ENCODE measurements at regions not wholly inside any gene's neighbourhood (a gene's known extent, or its start where the extent isn't known, plus 50 kb on each side); places are given as distances from the start of the nearest gene placed in this dataset.
A peak's percentile ranks its signal among the peaks of the same experiment; 100 is the strongest.

GRCh38 chr20:39676241-39676640 is 714.1 kb downstream of the DHX35 start:
- H3K36me3 ChIP-seq (replicated peaks in 1 of 2; ENCODE audit: control insufficient read depth in 2 of 2, insufficient read depth in 2 of 2, low read length in 2 of 2) = no peaks in the 10 kb centered on the region
- H3K79me1 ChIP-seq (ENCODE audit: low read depth, low read length) = no peaks in the 10 kb centered on the region
- no peak overlapping the region for H3K4me3 ChIP-seq (ENCODE audit: low read length in 2 of 2)
- H3K27me3 ChIP-seq (ENCODE audit: control insufficient read depth in 3 of 3, insufficient read depth in 3 of 3, low read depth in 1 of 3, low read length in 3 of 3) = no peaks in the 10 kb centered on the region
- no peak overlapping the region for H3K14ac ChIP-seq (ENCODE audit: low read length)
- H3K9me3 ChIP-seq (replicated peaks in 1 of 2; ENCODE audit: control insufficient read depth in 2 of 2, insufficient read depth in 1 of 2, low read depth in 1 of 2, low read length in 2 of 2) = peaks cover 0 to 2% of the 10 kb centered on the region in 2 donors
- no peak for DNase-seq (ENCODE audit: low spot score)
- no peak overlapping the region for H2BK5ac ChIP-seq (ENCODE audit: low read length)
- no peak overlapping the region for H4K91ac ChIP-seq (ENCODE audit: low read depth, low read length, poor library complexity)
- no peak overlapping the region for H3K27ac ChIP-seq (replicated peaks; ENCODE audit: low read length)
- H2BK12ac ChIP-seq (ENCODE audit: low read length) = no peak overlapping the region
- H3K9ac ChIP-seq (ENCODE audit: low read depth, low read length, poor library complexity) = no peak overlapping the region
- H3K23ac ChIP-seq (ENCODE audit: low read depth, low read length, poor library complexity) = no peak overlapping the region
- H3K4ac ChIP-seq (ENCODE audit: low read length) = no peak overlapping the region
- no peak overlapping the region for H2AFZ ChIP-seq (ENCODE audit: low read length)
- WGBS, 2 donors (ENCODE audit: extremely low coverage in 2 of 2, insufficient read length in 2 of 2, insufficient replicate concordance in 1 of 2) = no CpG with 5 or more reads among the region's 6 CpGs
- H3K4me2 ChIP-seq (ENCODE audit: insufficient read depth, low read length, poor library complexity, severe bottlenecking) = no peak overlapping the region
- no peaks in the 10 kb centered on the region for H3K4me1 ChIP-seq (ENCODE audit: control insufficient read depth in 2 of 2, insufficient read depth in 1 of 2, low read depth in 1 of 2, low read length in 2 of 2)
- H2BK120ac ChIP-seq (ENCODE audit: low read depth, low read length) = no peak overlapping the region
- no peak overlapping the region for H4K8ac ChIP-seq (ENCODE audit: low read depth, low read length)
- H3K18ac ChIP-seq (ENCODE audit: low read length) = no peak overlapping the region
- no peak overlapping the region for H2AK5ac ChIP-seq (ENCODE audit: low read depth, low read length)
- no peak overlapping the region for H2BK15ac ChIP-seq (ENCODE audit: low read length)

DNA sequence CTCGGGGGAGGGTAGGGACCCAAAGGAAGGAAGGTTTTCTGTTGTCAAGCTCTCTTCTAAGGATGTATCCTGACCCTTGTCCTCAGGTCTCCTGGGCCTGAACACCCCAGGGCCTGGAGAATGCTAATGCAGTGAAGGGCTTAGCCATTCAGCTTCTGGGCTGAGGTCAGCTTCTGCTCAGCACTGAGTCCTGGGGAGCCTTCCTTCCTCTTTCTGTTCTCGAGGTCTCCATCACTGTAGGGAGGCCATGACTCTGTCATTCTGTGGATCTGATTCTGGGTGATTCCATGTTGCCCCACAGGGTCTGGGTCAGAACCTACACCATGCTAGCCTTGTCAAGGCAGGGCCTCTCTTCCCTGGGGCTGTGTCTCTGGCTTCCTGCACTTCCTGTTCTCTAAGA is 712.7 kb downstream of the DHX35 start:
- Histone ChIP-seq H2BK5ac (ENCODE audit: low read length) (no peak overlapping the region), H2BK15ac (ENCODE audit: low read length) (no peak overlapping the region), H2BK120ac (ENCODE audit: low read depth, low read length) (no peak overlapping the region), H3K4me2 (ENCODE audit: insufficient read depth, low read length, poor library complexity, severe bottlenecking) (no peak overlapping the region), H3K18ac (ENCODE audit: low read length) (peak overlapping the region; percentile 51), H3K4me1 (ENCODE audit: control insufficient read depth in 2 of 2, insufficient read depth in 1 of 2, low read depth in 1 of 2, low read length in 2 of 2) (no peaks in the 10 kb centered on the region), H3K4ac (ENCODE audit: low read length) (no peak overlapping the region), H2BK12ac (ENCODE audit: low read length) (no peak overlapping the region), H3K9me3 (replicated peaks in 1 of 2; ENCODE audit: control insufficient read depth in 2 of 2, insufficient read depth in 1 of 2, low read depth in 1 of 2, low read length in 2 of 2) (peaks cover 0 to 2% of the 10 kb centered on the region in 2 donors), H2AK5ac (ENCODE audit: low read depth, low read length) (no peak overlapping the region), H3K27ac (replicated peaks; ENCODE audit: low read length) (no peak overlapping the region), H4K8ac (ENCODE audit: low read depth, low read length) (peak overlapping the region; percentile 73), H3K27me3 (ENCODE audit: control insufficient read depth in 3 of 3, insufficient read depth in 3 of 3, low read depth in 1 of 3, low read length in 3 of 3) (no peaks in the 10 kb centered on the region), H3K23ac (ENCODE audit: low read depth, low read length, poor library complexity) (no peak overlapping the region), H4K91ac (ENCODE audit: low read depth, low read length, poor library complexity) (no peak overlapping the region), H3K4me3 (ENCODE audit: low read length in 2 of 2) (no peak overlapping the region), H3K79me1 (ENCODE audit: low read depth, low read length) (no peaks in the 10 kb centered on the region), H3K14ac (ENCODE audit: low read length) (no peak overlapping the region), H3K9ac (ENCODE audit: low read depth, low read length, poor library complexity) (no peak overlapping the region), H3K36me3 (replicated peaks in 1 of 2; ENCODE audit: control insufficient read depth in 2 of 2, insufficient read depth in 2 of 2, low read length in 2 of 2) (no peaks in the 10 kb centered on the region), H2AFZ (ENCODE audit: low read length) (no peak overlapping the region)
- DNase-seq (ENCODE audit: low spot score) = no peak
- WGBS, 2 donors (ENCODE audit: extremely low coverage in 2 of 2, insufficient read length in 2 of 2, insufficient replicate concordance in 1 of 2) = no CpG with 5 or more reads among the region's 2 CpGs

GRCh38 chr20:39670988-39671387 is 708.8 kb downstream of the DHX35 start:
- no peaks in the 10 kb centered on the region for H3K9me3 ChIP-seq (replicated peaks in 1 of 2; ENCODE audit: control insufficient read depth in 2 of 2, insufficient read depth in 1 of 2, low read depth in 1 of 2, low read length in 2 of 2)
- H3K79me1 ChIP-seq (ENCODE audit: low read depth, low read length) = no peaks in the 10 kb centered on the region
- H3K4ac ChIP-seq (ENCODE audit: low read length) = no peak overlapping the region
- H2BK12ac ChIP-seq (ENCODE audit: low read length) = no peak overlapping the region
- H3K4me2 ChIP-seq (ENCODE audit: insufficient read depth, low read length, poor library complexity, severe bottlenecking) = no peak overlapping the region
- H3K36me3 ChIP-seq (replicated peaks in 1 of 2; ENCODE audit: control insufficient read depth in 2 of 2, insufficient read depth in 2 of 2, low read length in 2 of 2) = no peaks in the 10 kb centered on the region
- H2BK5ac ChIP-seq (ENCODE audit: low read length) = no peak overlapping the region
- H3K27me3 ChIP-seq (ENCODE audit: control insufficient read depth in 3 of 3, insufficient read depth in 3 of 3, low read depth in 1 of 3, low read length in 3 of 3) = no peaks in the 10 kb centered on the region
- H2AFZ ChIP-seq (ENCODE audit: low read length) = no peak overlapping the region
- no peak overlapping the region for H4K91ac ChIP-seq (ENCODE audit: low read depth, low read length, poor library complexity)
- no peak overlapping the region for H3K14ac ChIP-seq (ENCODE audit: low read length)
- H3K4me1 ChIP-seq (ENCODE audit: control insufficient read depth in 2 of 2, insufficient read depth in 1 of 2, low read depth in 1 of 2, low read length in 2 of 2) = peaks cover 0 to 4% of the 10 kb centered on the region in 2 donors
- no peak for DNase-seq (ENCODE audit: low spot score)
- no peak overlapping the region for H2BK15ac ChIP-seq (ENCODE audit: low read length)
- no CpG with 5 or more reads among the region's 2 CpGs for WGBS, 2 donors (ENCODE audit: extremely low coverage in 2 of 2, insufficient read length in 2 of 2, insufficient replicate concordance in 1 of 2)
- H4K8ac ChIP-seq (ENCODE audit: low read depth, low read length) = no peak overlapping the region
- H3K27ac ChIP-seq (replicated peaks; ENCODE audit: low read length) = no peak overlapping the region
- no peak overlapping the region for H3K4me3 ChIP-seq (ENCODE audit: low read length in 2 of 2)
- no peak overlapping the region for H2AK5ac ChIP-seq (ENCODE audit: low read depth, low read length)
- H3K18ac ChIP-seq (ENCODE audit: low read length) = no peak overlapping the region
- no peak overlapping the region for H3K23ac ChIP-seq (ENCODE audit: low read depth, low read length, poor library complexity)
- H3K9ac ChIP-seq (ENCODE audit: low read depth, low read length, poor library complexity) = no peak overlapping the region
- no peak overlapping the region for H2BK120ac ChIP-seq (ENCODE audit: low read depth, low read length)

DNA sequence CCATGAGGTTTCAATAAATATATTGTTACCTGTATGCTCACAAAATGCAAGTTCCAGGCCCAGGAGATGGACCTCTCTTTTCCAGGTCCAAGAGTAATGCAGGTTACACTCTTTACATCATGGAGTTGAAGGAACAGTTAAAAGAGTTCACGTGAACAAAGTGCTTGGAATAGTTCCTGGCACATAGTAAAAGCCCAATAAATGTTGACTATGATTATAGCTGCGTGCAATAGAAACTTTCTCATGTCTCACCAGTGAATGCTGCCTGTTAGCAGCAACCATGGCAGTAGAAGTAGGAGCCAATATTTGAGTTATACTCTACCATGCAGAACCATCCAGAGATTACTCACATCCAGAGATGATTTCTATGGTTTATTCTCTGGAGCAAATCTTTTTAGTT is 707.5 kb downstream of the DHX35 start:
- Histone ChIP-seq H3K4me3 (ENCODE audit: low read length in 2 of 2) (no peak overlapping the region), H3K4me2 (ENCODE audit: insufficient read depth, low read length, poor library complexity, severe bottlenecking) (no peak overlapping the region), H3K79me1 (ENCODE audit: low read depth, low read length) (no peaks in the 10 kb centered on the region), H3K27me3 (ENCODE audit: control insufficient read depth in 3 of 3, insufficient read depth in 3 of 3, low read depth in 1 of 3, low read length in 3 of 3) (no peaks in the 10 kb centered on the region), H2AFZ (ENCODE audit: low read length) (no peak overlapping the region), H2BK120ac (ENCODE audit: low read depth, low read length) (no peak overlapping the region), H3K23ac (ENCODE audit: low read depth, low read length, poor library complexity) (no peak overlapping the region), H3K4me1 (ENCODE audit: control insufficient read depth in 2 of 2, insufficient read depth in 1 of 2, low read depth in 1 of 2, low read length in 2 of 2) (peaks cover 0 to 4% of the 10 kb centered on the region in 2 donors), H3K18ac (ENCODE audit: low read length) (no peak overlapping the region), H4K8ac (ENCODE audit: low read depth, low read length) (no peak overlapping the region), H3K4ac (ENCODE audit: low read length) (no peak overlapping the region), H4K91ac (ENCODE audit: low read depth, low read length, poor library complexity) (no peak overlapping the region), H2BK5ac (ENCODE audit: low read length) (no peak overlapping the region), H2BK15ac (ENCODE audit: low read length) (no peak overlapping the region), H3K36me3 (replicated peaks in 1 of 2; ENCODE audit: control insufficient read depth in 2 of 2, insufficient read depth in 2 of 2, low read length in 2 of 2) (no peaks in the 10 kb centered on the region), H2BK12ac (ENCODE audit: low read length) (no peak overlapping the region), H3K9me3 (replicated peaks in 1 of 2; ENCODE audit: control insufficient read depth in 2 of 2, insufficient read depth in 1 of 2, low read depth in 1 of 2, low read length in 2 of 2) (no peaks in the 10 kb centered on the region), H3K9ac (ENCODE audit: low read depth, low read length, poor library complexity) (no peak overlapping the region), H2AK5ac (ENCODE audit: low read depth, low read length) (no peak overlapping the region), H3K27ac (replicated peaks; ENCODE audit: low read length) (no peak overlapping the region), H3K14ac (ENCODE audit: low read length) (no peak overlapping the region)
- no CpG with 5 or more reads among the region's 2 CpGs for WGBS, 2 donors (ENCODE audit: extremely low coverage in 2 of 2, insufficient read length in 2 of 2, insufficient replicate concordance in 1 of 2)
- DNase-seq (ENCODE audit: low spot score) = no peak

Measured in neuronal stem cell (in vitro differentiated cells).